ENCODE measurements at regions not wholly inside any gene's neighbourhood (a gene's known extent, or its start where the extent isn't known, plus 50 kb on each side); places are given as distances from the start of the nearest gene placed in this dataset.

DNA sequence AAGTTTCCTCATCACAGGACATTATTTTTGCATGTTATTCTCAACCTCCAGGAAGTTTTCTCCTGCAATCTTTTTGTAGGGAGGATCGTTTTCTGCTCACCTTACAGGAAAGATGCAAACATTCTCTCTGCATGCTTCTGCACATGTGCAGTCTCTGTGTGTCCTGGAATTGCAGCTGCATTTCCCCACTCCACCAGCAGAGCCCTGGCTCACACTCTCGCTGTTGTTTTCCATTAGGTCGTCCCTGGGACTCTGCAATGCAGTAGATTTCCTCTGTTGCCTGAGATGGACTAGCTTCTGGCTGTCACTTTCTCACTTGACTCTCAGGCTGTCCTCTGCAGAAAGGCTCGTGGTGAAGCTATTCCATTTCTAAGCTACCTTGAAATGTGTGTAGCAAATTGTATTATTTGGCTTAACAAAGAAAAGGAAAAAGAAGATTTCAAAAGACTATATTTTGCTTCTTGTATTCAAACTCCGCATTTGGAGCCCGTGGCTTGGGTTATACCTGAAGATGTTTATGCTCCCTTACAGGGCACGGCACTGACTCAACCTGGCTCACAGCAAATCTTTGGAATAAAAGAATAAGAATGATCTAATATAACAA, 346.7 kb downstream of the RAD51AP2 start:
- H3K36me3 ChIP-seq (ENCODE audit: low read length): no peaks in the 10 kb centered on the region
- no peaks in the 10 kb centered on the region for H3K79me2 ChIP-seq (ENCODE audit: insufficient read depth, low read length)
- H2AFZ ChIP-seq (ENCODE audit: low read depth, low read length, severe bottlenecking): no peak overlapping the region
- no peaks in the 10 kb centered on the region for H3K27me3 ChIP-seq (ENCODE audit: low read length)
- no peak for TF ChIP-seq EZH2phosphoT487 (conservative IDR thresholded peaks at IDR 0.05; ENCODE audit: low read length)
- TF ChIP-seq, protein P1, sequence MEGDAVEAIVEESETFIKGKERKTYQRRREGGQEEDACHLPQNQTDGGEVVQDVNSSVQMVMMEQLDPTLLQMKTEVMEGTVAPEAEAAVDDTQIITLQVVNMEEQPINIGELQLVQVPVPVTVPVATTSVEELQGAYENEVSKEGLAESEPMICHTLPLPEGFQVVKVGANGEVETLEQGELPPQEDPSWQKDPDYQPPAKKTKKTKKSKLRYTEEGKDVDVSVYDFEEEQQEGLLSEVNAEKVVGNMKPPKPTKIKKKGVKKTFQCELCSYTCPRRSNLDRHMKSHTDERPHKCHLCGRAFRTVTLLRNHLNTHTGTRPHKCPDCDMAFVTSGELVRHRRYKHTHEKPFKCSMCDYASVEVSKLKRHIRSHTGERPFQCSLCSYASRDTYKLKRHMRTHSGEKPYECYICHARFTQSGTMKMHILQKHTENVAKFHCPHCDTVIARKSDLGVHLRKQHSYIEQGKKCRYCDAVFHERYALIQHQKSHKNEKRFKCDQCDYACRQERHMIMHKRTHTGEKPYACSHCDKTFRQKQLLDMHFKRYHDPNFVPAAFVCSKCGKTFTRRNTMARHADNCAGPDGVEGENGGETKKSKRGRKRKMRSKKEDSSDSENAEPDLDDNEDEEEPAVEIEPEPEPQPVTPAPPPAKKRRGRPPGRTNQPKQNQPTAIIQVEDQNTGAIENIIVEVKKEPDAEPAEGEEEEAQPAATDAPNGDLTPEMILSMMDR (IDR thresholded peaks at IDR 0.05; ENCODE audit: insufficient read depth, low read length, poor library complexity, severe bottlenecking): no peak
- no peaks in the 10 kb centered on the region for H3K9me3 ChIP-seq (ENCODE audit: insufficient read depth, low read length)
- H3K9ac ChIP-seq (ENCODE audit: low read length): no peak overlapping the region
- no peaks in the 10 kb centered on the region for H3F3A ChIP-seq (ENCODE audit: insufficient read depth)
- no peak overlapping the region for H3K27ac ChIP-seq (ENCODE audit: low read depth, low read length)
- no peak overlapping the region for H3K4me3 ChIP-seq (ENCODE audit: insufficient read depth, low read length, poor library complexity, severe bottlenecking)
- H3K9me2 ChIP-seq (replicated peaks; ENCODE audit: insufficient read depth, low read length): no peaks in the 10 kb centered on the region
- no peak overlapping the region for H3K4me2 ChIP-seq (ENCODE audit: low read depth, low read length, poor library complexity, severe bottlenecking)
- no peaks in the 10 kb centered on the region for H4K20me1 ChIP-seq (ENCODE audit: low read depth, low read length)

DNA sequence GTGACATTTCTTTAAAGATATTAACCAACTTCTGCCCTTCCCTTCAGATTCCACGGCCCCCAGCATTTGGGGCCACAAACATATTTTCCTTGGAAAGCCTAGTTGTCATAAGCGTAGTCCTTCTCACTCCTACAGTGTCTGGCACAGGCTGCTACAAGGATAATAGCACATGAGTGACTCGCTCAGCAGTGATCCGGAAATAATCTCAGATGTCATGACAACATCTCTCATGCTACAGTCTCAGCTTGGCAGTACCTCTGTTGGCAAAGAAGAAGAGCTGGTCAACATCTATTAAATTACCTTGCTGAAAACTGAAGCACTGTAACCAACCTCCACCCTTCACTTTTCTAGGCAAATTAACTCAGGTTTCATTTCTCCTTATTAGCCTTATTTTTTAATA, 351.7 kb downstream of the RAD51AP2 start:
- no peak for TF ChIP-seq EZH2phosphoT487 (conservative IDR thresholded peaks at IDR 0.05; ENCODE audit: low read length)
- TF ChIP-seq, protein P1 (IDR thresholded peaks at IDR 0.05; ENCODE audit: insufficient read depth, low read length, poor library complexity, severe bottlenecking): no peak
- no peaks in the 10 kb centered on the region for H3K36me3 ChIP-seq (ENCODE audit: low read length)
- no peaks in the 10 kb centered on the region for H3K9me2 ChIP-seq (replicated peaks; ENCODE audit: insufficient read depth, low read length)
- H3F3A ChIP-seq (ENCODE audit: insufficient read depth): no peaks in the 10 kb centered on the region
- no peaks in the 10 kb centered on the region for H3K27me3 ChIP-seq (ENCODE audit: low read length)
- H3K9me3 ChIP-seq (ENCODE audit: insufficient read depth, low read length): no peaks in the 10 kb centered on the region
- H3K27ac ChIP-seq (ENCODE audit: low read depth, low read length): no peak overlapping the region
- no peaks in the 10 kb centered on the region for H4K20me1 ChIP-seq (ENCODE audit: low read depth, low read length)
- H3K4me3 ChIP-seq (ENCODE audit: insufficient read depth, low read length, poor library complexity, severe bottlenecking): no peak overlapping the region
- H3K79me2 ChIP-seq (ENCODE audit: insufficient read depth, low read length): no peaks in the 10 kb centered on the region
- H3K4me2 ChIP-seq (ENCODE audit: low read depth, low read length, poor library complexity, severe bottlenecking): no peak overlapping the region
- no peak overlapping the region for H2AFZ ChIP-seq (ENCODE audit: low read depth, low read length, severe bottlenecking)
- no peak overlapping the region for H3K9ac ChIP-seq (ENCODE audit: low read length)

DNA sequence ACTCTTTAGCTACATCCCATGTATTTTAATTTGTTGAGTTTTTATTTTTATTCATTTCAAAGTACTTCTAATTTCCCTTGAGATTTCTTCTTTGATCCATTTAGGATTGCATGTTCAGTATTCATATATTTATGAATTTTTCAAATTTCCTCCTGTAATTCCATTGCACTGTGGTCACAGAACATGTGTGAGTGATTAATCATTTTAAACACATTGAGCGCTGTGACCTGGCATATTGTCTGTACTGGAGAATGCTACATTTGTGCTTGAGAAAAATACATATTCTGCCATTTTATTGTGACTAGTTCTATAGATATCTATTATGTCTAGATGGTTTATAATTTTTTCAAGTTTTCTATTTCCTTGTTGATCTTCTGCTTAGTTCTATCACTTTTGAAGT, 353.7 kb downstream of the RAD51AP2 start:
- no peak for TF ChIP-seq EZH2phosphoT487 (conservative IDR thresholded peaks at IDR 0.05; ENCODE audit: low read length)
- TF ChIP-seq, protein P1 (IDR thresholded peaks at IDR 0.05; ENCODE audit: insufficient read depth, low read length, poor library complexity, severe bottlenecking): no peak
- no peaks in the 10 kb centered on the region for H3F3A ChIP-seq (ENCODE audit: insufficient read depth)
- H2AFZ ChIP-seq (ENCODE audit: low read depth, low read length, severe bottlenecking): no peak overlapping the region
- H4K20me1 ChIP-seq (ENCODE audit: low read depth, low read length): no peaks in the 10 kb centered on the region
- H3K27me3 ChIP-seq (ENCODE audit: low read length): no peaks in the 10 kb centered on the region
- H3K36me3 ChIP-seq (ENCODE audit: low read length): no peaks in the 10 kb centered on the region
- no peak overlapping the region for H3K4me2 ChIP-seq (ENCODE audit: low read depth, low read length, poor library complexity, severe bottlenecking)
- H3K9me2 ChIP-seq (replicated peaks; ENCODE audit: insufficient read depth, low read length): no peaks in the 10 kb centered on the region
- no peak overlapping the region for H3K9ac ChIP-seq (ENCODE audit: low read length)
- H3K4me3 ChIP-seq (ENCODE audit: insufficient read depth, low read length, poor library complexity, severe bottlenecking): no peak overlapping the region
- no peaks in the 10 kb centered on the region for H3K9me3 ChIP-seq (ENCODE audit: insufficient read depth, low read length)
- no peaks in the 10 kb centered on the region for H3K79me2 ChIP-seq (ENCODE audit: insufficient read depth, low read length)
- H3K27ac ChIP-seq (ENCODE audit: low read depth, low read length): no peak overlapping the region

Measured in SU-DHL-6 (cell line).